HG03457 (cell line): ENCODE measurements at regions not wholly inside any gene's neighbourhood (a gene's known extent, or its start where the extent isn't known, plus 50 kb on each side); places are given as distances from the start of the nearest gene placed in this dataset.

Experiments used
- ATAC-seq: cut with Tn5 transposase; IDR thresholded peaks from one replicate; pipeline ENCODE4 v1.9.1; 2021; ENCODE audit warnings: moderate number of reproducible peaks; ENCODE audit not compliant: unreplicated experiment

DNA sequence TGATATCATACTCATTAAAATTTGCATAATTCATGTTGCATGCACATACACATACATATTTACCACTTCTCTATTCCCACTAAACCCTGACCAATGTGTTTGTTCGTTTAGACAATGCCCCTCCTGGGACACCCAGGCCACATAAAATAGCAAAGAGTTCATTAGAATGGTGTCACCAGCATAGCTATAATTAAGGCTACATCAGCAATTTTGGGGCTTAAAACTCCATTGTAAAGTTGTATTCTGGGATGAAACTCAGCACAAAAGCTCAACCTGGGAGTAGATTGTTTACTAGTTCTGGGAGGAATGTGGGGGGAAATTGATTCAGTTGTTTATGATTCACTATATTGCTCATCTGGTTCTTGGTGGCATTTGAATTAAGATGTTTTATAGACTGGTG is 522.2 kb upstream of the SUCLG2 start:
- ATAC-seq, result no peak

DNA sequence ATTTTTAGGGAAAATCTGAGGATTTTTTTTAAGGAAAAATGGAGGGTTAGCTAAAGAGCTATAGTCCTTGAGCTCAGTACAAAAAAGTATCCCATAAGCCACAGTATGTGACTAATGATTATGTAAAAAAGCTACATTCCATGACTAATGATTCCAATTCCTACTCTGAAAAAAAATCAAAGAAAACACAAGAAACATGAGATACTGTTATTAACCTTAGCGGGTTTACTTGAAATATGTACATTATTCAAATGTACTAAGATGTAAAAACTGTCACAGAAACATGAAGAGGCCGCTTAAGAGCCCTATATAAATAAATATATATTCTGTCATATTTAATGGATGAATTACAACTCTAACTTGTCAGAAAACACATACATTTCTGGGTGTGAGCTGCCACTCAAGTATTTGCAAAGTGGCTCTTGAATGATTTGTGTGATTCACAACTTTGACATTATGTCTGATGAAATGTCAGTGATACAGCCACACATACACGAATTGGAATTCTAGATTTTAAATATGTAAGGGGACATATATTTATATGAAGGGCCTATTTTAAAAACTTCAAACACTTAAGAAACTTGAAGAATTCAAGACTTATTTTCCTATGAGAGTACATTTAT is 518.7 kb upstream of the SUCLG2 start:
- ATAC-seq, result no peak

DNA sequence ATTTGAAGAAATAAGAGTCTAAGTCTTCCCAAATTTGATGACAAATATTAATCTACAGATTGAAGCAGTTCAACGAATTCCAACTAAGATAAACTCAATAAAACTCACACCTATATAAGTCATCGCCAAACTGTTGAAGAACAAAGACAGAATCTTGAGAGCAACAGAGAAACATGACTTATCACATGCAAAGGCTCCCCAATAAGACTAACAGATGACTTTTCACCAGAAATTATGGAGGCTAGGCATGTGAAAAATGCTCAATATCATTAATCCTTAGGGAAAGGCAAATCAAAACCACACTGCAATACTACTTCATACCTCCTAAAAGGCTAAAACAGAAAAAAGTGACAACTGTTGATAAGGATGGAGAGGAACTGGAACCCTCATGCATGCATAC is 517.6 kb upstream of the SUCLG2 start:
- no peak for ATAC-seq

DNA sequence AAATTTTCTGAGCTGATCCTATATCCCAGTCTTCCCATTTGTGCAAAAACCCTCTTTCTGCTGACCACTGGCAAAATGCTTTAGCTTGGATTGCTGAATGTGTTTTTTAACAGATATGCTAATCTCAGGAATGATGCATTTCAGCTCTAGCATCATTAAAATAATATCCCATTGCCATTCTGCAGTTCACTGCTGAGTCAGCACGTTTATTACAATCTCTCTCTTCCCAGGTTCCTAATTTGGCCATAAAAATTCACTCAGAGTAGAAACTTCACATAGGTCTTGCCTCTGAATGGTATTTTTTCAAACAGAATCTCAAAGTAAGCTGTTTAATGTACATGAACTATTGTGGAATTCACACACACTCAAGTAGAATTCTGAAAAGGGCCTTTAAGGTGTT is 509.6 kb upstream of the SUCLG2 start:
- ATAC-seq, result no peak

DNA sequence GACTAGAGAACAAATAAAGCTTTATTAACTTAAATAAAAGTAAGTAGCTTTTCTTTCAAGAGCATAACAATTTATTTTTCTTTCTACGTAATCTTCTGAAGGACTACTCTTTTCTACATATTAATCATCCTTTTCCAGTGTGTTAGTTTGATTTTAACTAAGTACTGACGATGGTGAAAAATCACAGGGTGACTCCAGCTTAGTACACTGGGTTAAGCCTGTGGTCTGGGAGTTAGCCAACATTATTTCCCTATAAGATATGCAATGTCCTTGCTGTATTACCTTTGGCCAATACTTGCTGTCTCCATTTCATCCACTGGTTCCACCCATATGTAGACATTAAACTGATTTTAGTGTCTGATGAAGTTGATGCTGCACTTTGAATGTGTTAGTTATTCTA is 508.6 kb upstream of the SUCLG2 start:
- no peak for ATAC-seq

DNA sequence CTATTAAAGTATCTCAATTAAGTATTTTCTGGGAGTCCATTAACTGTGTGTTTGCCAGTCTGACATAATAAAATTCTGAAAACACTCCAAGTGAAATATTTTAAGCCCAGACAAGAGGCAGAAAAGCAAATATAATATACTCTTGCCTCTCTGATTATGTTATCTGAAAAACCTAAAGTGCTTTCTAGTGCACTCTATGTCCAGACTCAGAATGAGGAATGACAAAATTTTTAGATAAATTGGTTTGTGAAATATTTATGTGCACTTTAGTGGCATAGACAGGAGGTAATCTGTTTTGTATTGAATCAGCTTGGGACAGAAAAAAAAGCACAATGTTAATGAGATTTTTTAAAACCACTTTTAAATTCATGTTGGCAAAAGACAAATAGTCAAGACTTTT is 508.2 kb upstream of the SUCLG2 start:
- ATAC-seq, result no peak

DNA sequence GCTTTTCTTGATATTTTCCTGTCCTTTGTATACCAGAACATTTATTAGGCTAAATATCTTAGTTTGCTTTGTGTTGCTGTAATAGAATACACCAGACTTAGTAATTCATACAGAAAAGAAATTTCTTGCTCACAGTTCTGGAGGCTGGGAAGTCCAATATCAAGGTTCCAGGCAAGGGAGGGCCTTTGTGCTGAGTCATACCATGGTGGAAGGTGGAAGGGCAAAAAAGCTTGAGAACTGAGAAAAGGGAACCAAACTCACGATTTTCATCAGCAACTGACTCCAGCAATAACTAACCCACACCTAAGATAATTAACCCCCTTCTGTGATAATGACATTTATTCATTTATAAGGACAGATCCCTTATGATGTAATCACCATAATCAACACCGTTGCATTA is 496.9 kb upstream of the SUCLG2 start:
- ATAC-seq, result no peak

DNA sequence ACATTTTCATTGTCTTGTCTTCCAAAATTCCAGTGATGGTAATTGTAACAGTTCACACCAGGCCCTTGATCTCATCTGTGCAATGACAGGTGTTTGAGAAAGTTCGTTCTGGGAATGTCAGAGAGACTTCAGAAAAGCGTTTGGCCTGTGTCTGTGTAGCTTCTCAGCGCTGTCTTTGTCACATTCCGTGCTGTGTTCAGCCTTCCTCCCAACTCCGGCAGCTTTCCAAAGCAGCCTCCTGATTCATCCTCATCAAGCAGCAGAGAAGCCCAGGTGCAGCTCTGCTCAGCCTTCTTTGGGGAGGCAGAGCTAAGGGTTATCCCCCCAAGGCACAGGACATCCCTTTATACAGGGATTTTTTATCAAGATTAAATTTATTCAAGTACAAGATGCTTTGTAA is 494.0 kb upstream of the SUCLG2 start:
- ATAC-seq, result no peak

DNA sequence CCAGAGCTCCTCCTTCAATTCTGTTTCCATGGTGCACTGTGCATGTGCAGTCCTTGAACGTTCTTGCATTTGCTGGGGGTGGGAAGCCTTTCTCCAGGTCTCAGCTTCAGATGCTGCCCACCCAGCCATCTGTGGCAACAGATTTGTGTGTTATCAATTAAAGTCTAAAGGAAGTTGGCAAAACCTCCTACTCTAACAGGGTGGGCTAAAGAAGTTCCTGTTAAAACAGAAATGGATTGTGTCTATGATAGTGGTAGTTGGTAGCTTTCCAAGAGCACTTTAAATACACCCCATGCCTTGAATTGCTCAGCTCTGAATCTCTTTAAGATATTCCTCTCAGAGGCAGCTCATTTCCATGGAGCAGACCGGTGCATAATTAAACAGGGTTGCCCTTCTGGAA is 488.0 kb upstream of the SUCLG2 start:
- ATAC-seq, result no peak

DNA sequence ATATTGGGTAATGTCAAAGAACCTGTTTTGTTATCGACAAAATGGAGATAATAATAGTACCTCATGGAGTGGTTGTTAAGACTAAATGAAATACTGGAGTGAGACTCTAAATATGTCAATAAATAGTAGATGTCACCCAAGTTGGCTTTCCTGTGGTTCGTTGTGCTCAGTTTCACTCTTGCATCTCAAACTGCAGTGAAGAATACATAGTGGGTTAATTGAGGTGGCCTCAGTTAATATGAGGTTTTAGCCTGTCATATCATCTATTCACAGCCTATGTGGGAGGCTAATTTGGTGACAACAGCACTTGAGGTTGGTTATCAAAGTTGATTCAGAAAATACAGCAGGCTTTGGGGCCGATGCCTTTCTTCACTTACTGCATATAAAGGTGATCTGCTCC is 485.5 kb upstream of the SUCLG2 start:
- no peak for ATAC-seq

DNA sequence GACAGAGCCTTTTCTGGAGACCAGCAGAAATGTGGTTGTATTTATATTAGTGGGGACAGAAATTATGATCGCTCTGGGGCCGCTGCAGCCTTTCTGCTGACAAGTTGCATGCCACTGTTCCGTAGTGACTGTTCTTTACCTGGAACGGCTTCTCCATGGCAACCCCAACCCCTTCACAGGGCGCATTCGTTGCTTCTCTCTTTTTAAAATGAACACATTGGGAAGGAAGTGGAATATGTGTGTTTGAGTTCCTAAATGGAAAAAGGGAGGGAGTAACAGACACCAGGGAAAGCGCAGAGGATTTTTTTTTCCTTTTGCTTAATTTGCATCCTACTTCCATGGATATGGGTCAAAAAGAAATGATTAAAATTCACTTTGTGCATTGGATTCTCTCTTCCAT is 482.0 kb upstream of the SUCLG2 start:
- no peak for ATAC-seq

DNA sequence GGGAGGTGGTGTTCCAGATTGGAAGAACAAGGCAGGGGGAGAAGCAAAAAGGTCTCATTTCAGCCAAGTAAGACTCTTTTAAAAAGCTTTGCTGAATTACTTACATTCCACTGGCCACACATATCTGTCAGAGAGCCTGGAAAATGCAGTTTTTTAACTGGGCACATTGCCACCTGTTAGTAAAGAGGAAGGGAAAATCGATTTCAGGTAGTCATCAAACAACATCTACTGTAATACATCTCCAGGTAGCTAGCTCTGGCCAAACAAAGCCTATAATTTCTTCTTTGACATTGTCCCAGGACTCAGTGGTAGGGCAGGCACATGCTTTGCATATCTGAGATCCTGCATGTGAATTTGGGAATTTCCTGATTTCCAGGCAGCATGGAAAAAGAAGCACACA is 480.7 kb upstream of the SUCLG2 start:
- no peak for ATAC-seq

DNA sequence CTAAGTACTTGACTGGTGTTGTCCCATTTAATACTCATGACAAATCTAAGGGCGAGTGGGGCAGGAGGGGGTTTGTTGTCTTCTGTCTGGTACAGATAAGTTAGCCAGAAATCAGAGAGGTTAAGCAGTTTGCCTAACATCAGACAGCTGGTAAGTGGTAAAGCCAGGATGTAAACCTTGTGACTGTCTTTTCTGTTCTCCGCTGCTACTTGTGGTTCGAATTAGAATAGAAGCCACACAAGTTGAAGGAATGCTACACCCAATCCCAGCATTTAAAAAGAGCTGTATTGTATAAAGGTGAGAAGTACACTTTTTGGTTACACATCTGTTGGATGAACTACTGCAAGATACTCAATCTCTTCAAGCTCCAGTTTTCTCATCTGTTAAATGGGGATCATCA is 474.7 kb upstream of the SUCLG2 start:
- no peak for ATAC-seq

DNA sequence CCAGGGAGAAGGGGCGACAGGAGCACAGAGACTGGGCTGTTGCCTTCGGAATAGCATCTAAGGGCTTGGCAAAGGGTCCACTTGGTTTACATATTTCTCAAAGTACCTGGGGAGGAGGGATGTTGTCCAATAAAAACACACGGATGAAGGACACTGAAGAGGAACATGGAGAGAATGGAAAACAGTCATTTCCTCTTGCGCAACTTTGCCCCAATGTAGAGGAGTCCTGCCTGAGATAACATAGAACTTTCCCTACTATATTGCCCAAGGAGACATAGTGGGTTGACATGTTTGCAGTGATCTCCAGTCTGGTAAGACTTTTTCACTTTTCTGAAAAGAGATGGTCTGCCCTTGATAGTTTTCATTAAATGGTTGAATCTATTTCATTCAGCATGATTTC is 468.8 kb upstream of the SUCLG2 start:
- ATAC-seq, result no peak

DNA sequence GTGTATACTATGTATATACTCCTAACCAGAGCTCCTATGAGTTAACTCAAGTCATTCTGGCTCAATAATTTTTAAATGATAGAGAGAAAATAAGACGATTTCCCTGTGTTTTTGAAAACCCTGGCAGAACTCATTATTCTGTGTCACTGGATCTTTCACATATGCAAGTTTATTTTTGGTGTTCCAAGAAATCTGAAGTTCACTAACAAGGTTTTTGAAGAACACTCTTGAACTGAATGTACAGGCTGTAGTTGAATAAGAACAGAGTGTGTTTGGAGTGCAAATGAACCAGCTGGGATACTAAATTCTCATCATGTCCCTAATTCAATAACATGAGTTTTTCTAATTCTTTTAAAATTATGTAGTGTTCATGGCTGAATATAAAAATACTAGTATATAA is 466.9 kb upstream of the SUCLG2 start:
- ATAC-seq, result no peak

DNA sequence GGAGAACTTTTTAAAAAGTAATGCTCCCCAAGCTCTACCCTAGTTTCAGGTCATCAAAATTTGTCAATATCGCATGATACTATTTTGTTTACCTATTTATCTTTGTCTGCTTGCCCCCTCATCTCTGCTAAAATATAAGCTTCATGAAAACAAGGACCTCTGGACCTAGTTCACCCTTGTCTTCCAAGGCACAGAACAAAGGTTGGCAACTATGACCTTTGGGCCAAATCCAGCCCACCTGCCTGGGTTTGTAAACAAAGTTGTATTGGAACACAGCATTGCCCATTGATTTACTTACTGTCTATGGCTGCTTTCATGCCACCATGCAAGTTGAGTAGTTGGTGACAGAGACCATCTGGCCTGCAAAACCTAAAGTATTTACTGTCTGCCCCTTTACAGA is 462.2 kb upstream of the SUCLG2 start:
- ATAC-seq, result no peak

DNA sequence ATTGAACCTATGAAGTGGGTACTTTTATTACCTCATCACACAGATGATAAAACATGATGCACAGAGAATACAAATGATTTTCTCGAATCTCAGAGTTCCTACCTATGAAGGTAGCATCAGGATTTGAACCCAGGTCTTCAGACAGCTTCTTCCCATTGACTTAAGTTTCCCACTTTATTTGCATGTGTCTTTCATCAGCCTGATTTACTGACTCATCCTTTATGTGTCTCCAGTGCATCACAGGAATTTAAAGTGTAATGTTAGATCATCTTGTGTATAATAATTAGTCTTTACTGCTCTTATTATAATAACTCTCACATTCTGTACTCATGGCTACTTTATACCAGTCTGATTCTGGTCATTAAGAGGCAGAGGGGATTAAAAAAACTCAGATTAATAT is 449.4 kb upstream of the SUCLG2 start:
- ATAC-seq, result no peak

DNA sequence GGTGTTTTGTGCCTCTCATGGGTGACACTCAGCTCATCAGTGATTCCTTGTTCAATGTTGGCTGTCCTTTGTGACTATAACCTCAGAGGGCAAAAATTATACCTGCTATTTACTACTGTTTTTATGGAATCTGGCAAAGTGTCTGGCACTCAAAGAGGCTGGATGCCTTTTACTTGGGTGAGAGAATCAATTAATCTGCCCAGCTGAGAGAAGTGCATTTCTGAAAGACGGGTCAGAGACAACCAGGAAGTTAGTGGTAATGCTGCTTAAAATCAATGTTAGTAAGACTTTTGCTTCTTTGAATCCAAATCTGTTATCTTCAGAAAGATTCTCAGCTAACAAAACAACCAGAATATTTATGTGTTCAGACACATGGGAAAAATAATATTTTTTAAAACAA is 436.2 kb upstream of the SUCLG2 start:
- no peak for ATAC-seq

DNA sequence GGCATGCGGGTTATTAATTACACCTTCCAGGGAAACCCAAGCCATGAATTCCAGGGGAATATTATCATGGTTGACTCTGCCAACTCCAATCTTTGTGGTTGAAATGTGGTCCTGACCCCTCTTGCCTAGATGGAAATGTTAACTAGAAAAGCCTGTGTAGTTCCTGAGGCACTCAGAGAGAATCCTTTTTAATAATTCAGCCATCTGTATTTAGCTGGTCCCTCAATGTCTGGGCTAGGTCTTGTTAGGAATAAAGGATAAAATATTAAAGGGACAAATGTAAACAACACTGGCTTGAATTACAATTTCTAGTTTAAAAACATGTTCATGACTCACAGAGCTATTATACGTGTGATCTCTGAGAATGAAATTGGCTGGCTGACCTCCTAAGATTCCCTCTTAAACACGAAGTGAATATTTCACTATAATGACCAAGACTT is 435.2 kb upstream of the SUCLG2 start:
- ATAC-seq, result no peak

DNA sequence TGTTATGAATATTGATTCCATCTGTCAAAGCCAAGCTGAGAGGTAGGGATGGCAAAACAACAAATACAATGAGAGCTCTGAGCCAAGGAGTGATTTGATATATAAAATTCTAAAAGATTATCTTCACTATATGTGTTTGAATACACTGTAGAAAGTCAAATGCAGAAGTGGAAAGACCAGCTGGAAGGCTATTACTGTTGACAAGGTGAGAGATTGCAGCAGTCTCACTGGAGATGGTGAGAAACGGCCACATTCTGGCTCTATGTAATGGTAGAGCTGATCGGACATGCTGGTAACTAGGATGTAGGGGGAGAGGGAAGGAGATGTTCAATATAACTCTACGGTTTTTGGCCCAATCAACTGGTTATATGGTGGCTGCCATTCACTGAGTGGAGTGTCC is 434.2 kb upstream of the SUCLG2 start:
- ATAC-seq, result no peak

DNA sequence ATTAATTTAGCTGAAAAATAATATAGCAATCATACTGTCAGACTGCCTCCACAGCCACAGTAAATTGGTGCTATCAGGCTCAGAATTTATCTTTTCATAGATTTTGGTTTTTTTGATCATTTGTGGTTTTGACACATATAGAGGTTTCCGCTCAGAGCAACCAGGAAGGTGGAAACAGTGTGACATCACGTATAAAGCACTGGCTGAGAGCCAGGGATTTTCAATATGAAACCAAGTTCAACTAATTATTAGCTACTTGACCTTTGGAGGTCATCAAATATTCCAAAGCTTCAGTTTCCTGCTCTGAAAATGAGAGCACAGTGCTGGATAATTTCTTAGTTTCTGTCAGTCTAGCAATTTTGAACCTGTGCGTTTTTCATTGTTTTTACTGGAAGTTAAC is 433.8 kb upstream of the SUCLG2 start:
- ATAC-seq, result no peak

DNA sequence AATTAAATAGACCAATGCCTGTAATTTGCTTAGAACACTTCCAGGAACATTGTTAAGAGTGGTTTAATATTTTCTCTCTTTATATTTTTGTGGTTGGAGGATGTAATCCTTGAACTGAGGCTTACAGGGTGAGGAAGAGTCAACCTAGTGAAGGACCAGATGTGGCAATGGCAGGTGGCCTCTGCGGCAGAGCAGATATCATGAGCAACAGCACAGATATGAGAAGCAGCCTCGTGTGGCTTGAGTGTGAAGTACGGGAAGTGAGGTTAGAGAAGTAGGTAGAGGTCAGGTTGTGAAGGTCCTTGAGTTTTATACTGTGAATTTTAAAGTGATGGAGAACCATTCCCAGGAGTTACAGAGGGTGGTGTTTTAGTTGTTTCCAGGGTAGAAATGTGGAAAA is 417.6 kb upstream of the SUCLG2 start:
- no peak for ATAC-seq

DNA sequence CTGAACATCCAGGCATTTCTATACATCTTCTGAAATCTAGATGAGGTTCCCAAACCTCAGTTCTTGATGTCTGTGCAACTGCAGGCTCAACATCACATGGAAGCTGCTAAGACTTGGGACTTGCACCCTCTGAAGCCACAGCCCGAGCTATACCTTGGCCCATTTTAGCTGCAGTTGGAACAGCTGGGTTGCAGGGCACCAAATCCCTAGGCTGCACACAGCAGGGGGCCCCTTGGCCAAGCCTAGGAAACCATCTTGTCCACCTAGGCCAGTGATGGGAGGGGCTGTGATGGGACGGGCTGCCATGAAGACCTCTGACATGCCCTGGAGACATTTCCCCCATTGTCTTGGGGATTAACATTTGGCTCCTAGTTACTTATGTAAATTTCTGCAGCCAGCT is 415.8 kb upstream of the SUCLG2 start:
- ATAC-seq, result no peak

DNA sequence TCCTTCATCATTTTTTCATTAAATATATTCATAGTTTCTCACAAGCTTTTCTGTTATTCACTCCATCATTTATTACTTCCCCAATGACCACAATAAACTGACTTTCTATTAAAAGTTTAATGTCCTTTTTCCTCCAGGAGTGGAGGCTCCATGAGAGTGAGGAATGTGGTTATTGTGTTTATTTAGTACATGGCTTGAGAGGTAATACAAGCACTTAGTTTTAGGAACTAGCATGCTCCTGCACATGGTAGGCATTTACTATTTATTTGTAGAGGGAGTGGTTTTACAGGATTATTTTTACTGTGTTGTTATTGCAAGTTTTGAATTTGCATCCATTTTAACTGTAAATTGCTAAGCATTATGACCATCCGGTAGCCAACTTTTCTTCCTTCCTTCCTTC is 412.9 kb upstream of the SUCLG2 start:
- no peak for ATAC-seq
